ENCODE measurements at regions not wholly inside any gene's neighbourhood (a gene's known extent, or its start where the extent isn't known, plus 50 kb on each side); places are given as distances from the start of the nearest gene placed in this dataset.

- no peak for DNase-seq
Measured at GRCh38 chr1:56213068-56213467, 366.3 kb downstream of the PLPP3 start.

- DNase-seq, result no peak
Measured at GRCh38 chr1:56212143-56212542, 367.2 kb downstream of the PLPP3 start.

- DNase-seq, result no peak
Measured at GRCh38 chr1:56206391-56206790, 373.0 kb downstream of the PLPP3 start.

DNA sequence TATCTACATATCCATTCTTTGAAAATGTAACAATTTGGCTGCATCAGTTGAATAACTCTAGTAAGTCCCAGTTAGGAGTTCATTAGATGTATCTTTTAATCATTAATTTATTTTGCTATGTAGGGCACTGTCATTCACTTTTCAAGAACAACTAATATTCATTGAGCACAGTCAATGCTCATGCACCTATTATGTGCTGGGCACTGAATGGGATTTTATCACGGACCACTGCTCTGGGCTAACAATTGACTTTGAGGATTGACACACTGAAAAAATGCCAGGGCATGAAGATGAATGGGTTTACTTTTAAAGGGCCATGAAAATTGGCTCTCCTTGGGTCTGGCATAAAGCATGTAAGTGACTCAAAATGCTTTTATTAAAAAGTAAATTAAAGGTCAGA is 375.2 kb downstream of the PLPP3 start:
- no peak for DNase-seq

- no peak for DNase-seq
Measured at GRCh38 chr1:56202796-56203492, 376.4 kb downstream of the PLPP3 start.

DNA sequence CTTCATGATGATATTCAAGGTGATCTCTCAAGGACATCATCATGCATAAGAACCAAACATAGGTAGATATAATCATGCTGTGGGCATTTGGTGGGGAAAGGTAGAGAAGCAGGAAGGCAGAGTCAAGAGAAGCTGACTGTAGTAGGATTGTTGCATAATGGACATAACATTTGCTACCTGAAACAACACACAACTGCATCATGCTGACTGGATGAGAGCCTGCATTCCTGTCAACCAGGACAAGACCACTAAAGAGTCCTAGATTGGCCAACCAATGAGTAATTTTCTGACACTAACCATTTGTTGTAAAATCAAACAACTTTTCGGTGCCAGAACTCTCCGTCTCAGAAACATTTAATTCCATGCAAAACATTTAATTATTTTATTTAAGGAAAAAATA is 377.2 kb downstream of the PLPP3 start:
- no peak for DNase-seq

GRCh38 chr1:56200896-56201295 is 378.5 kb downstream of the PLPP3 start:
- DNase-seq, result no peak

DNA sequence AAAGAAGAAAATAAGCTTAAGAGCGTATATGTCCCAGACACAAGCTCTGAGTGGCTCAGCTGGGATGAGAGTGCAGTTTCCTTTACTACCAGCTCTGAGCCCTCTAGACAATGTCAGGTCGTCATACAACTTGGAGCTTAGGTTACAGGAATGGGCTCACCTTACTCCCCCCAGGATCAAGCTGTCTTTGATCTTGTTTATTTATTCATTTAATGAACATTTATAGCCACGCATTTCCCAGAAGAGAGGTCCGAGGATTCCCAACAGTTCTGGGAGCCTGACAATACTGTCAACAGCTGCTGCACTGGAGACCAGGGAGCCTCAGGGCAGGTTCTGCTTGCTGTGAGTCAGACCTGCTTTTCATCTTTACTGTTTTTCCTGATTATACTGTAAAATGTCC is 378.9 kb downstream of the PLPP3 start:
- DNase-seq, result peak; percentile 10

DNA sequence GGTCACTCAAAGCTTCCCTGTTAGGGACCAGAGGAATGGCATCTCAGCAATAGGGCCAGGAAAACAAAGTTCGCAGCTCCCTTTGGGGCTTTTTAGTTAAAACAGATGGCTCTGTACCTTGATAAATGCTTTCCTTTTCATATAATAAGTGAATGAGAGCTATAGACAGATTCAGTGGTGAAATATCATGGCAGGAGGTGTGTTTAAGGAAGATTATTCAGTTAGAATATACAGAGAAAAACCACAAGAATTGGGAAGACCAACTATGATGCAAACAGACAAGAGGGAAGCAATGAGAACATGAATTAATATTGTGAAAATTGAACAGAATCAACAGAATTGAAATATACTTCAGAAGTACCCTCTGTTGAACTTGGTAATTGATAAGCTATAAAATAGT is 379.4 kb downstream of the PLPP3 start:
- peak; percentile 10 for DNase-seq

GRCh38 chr1:56199061-56199460 is 380.3 kb downstream of the PLPP3 start:
- DNase-seq, result no peak

- DNase-seq, result no peak
Measured at GRCh38 chr1:56197946-56198345, 381.4 kb downstream of the PLPP3 start.

GRCh38 chr1:56196839-56197238 is 382.5 kb downstream of the PLPP3 start:
- no peak for DNase-seq

DNA sequence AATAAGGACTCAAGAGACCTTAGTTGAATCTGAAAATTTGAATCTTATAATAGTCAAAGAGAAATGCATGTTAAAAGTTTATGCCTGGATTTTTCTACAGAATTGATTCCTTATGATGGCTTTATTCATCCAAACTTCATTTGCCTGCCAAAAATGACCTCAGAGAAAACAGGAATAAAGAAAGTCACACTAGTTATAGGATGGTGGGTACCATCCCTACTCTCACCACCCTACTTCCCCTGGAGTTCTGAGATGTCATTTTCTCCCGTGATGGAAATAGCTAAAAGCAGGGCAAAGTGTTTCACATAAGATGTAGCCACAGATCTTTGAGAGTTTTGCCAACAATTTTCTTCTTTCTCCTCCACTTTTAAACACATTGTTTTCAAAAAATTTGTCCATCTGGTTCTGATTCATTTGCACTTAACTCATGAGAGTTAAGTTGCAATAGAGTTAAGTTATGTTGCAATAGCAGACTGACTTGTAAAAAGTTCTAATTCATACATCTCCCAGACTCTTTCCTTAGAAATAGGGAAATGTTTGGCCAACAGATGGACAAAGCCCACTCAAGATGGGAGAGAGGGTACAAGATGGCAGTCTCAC is 384.6 kb downstream of the PLPP3 start:
- no peak for DNase-seq

- DNase-seq, result no peak
Measured at GRCh38 chr1:56193656-56194055, 385.7 kb downstream of the PLPP3 start.

- no peak for DNase-seq
Measured at GRCh38 chr1:56191369-56191768, 388.0 kb downstream of the PLPP3 start.

DNA sequence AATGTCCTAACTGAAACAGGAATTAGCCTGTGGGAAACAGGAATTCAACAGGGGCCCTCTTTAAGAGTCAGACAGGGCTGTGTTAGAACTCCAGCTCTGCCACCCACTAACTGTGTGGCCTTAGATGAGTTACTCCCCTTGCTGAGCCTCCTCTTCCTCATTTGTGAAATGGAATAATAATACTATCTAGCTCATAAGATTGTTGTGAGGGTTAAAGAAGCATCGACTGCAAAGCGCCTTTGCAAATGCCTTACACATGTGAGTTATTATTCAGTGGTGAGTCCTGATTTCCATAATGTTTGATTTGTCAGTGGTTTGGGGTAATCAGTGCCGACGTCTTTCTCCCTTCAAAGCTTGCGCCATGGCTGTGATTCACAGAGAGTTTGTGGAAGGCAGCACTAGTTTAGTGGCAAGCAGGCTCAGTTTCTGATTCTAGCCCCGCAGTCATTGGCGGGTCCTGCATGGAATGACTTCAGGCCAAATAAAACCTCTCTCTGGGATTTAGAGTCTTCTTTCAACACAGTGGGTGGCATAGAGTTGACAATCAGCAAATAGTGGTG is 388.5 kb downstream of the PLPP3 start:
- DNase-seq, result no peak

DNA sequence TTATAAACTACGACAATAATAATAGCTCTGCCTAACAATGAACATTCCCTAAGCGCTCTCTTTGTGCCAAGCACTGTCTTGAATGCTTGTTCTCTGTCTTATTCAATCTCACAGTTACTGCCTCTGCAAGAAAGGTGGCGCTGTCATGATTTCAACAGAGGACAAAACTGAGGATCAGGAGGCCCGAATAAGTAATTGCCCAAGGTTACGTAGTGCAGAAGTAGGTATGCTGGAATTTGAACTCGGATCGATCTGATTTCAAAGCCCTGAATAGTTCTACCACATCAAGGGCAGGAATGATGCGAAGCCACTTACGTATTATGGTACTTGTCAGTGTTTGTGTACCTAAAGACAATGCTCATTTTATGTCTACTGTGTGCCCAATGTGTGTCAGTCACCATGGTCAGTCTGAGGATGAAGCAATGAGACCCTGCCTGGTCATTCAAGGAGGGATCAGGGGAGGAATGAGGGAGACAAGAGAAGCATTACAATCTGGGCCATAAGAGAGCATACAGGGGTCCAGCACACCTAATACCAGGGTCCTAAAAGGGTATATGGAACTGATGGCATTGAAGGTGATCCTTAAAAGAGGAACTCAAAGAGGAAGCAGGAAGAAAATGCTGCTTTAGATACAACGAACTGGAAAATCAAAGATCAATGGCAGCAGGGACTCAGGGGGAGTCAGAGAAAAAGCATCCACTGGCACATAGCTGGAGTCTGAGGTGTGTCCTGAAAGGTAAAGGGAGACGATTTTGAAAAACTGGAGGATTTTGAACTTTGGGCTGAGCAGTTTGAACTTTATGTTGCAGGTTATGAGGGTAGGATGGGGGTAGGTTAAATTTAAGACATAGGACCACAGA is 389.2 kb downstream of the PLPP3 start:
- DNase-seq, result peak; percentile 22

DNA sequence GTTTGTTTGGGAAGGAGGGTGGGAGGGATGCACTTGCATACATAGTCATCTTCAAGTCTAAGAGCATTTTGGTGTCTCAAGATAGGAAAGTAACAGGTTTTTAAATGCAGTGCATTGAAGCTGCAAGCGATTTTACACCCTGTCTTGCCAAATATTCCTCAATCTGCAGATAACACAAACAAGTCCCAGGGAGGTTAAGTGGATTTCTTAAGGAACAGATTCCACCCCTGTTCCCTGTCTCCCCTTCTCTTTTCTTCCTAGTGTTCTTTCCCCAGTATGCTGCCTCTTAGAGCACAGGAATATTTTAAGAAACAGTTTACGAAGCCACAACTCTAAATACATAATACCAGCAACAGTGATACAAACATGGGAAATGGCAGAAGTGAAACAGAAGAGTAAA is 389.9 kb downstream of the PLPP3 start:
- DNase-seq, result no peak

DNA sequence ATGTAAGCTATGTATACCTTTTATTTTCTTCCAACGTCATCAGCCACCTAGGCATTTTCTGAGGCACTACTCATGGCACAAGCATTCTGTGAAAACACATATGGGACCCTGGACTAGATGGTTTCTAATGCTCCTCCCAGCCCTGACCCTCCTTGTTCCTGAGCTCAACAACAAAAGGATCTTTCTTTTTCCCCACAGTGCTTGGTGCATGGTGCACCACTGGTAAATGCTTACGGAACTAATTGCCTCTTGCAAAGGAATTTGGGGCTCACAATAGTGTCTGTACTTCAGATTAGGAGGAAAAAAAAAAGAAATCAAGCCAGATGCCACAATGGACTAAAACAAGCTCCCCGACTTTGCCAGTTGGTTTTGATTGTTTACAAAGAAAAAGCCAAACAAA is 390.5 kb downstream of the PLPP3 start:
- DNase-seq, result no peak

GRCh38 chr1:56188221-56188620 is 391.1 kb downstream of the PLPP3 start:
- DNase-seq, result no peak

GRCh38 chr1:56187405-56187804 is 392.0 kb downstream of the PLPP3 start:
- DNase-seq, result no peak

DNA sequence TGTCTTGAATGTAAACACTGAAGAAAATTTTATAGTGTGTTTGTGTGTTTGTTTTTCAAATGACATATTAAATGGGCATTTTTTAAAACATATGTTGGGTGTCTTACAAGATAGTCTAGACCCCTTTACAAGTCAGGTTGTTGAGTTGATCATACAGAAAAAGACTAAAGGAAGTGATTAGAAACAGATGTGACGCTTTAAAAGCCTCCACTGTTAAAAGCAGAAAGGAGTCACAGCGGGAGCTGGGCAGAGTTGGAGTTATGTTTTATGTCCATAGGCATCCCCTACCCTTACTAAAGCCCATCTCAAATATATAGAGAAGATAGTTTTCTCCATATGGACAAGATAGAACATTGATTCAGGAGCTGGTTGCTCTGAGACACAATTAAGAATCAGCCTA is 393.9 kb downstream of the PLPP3 start:
- DNase-seq, result no peak

DNA sequence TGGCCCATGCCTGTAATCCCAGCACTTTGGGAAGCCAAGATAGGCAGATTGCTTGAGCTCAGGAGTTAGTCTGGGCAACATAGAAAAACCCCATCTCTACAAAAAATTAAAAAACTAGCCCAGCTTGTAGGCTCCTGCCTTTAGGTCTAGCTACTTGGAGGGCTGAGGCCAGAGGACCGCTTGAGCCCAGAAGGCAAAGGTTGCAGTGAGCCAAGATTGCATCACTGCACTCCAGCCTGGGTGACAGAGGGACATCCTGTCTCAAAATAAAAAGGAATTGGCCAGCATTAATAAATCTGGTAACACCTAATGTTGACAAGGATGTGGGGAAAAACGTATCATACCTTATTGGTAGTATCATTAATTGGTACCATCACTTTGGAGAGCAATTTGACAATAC is 396.2 kb downstream of the PLPP3 start:
- DNase-seq, result no peak
